ENCODE measurements at regions not wholly inside any gene's neighbourhood (a gene's known extent, or its start where the extent isn't known, plus 50 kb on each side); places are given as distances from the start of the nearest gene placed in this dataset.
"Not testable (repeated sequence)": the region's sequence is repeated elsewhere in the genome, so short reads cannot be mapped to it uniquely, and the experiment has no call there.

DNA sequence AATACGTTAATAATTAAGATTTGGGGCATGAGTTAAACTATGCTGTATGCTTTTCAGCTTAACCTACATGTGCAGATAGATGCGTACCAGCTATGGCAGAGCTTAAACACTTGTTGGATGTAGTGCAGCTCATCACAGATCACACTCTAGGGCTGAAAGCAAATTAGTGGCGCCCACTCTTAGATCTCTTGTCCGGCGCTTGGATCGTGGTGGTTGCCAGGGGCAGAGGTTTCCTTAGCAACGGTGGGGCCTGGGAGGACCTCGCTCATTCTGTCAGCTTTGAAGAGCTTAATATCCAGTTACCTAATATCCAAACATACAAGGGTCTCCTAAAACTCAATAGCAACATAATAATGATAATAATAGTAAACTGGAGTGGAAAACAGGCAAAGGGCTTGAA lies 548.2 kb upstream of the PFKP start:
- intact Hi-C loops (cut with DNase I) = no loop called here
- no peaks in the 10 kb centered on the region for H3K36me3 ChIP-seq

DNA sequence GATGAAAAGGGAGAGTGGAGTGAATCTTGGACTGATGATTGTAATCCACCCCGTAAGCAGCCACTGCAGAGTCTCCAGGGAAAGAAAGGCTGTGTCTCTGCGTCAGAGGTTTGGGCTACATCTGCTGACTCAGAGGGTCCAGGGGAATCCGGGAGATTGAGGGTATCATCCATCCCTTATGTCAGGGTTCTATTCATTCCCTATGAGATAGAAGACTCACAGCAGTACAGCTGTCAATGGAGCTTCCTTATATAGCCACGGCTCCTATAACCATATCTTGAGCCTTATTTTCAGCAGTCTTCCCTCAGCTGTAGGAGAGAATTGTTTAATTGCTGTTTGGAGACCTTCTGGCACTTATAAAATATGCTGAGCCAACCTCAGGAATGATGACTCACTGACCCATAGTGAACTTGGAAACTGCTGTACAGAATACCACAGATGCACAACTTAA lies 558.2 kb upstream of the PFKP start:
- TF ChIP-seq POLR2A (IDR thresholded peaks at IDR 0.05) (no peak), POLR2AphosphoS5 (IDR thresholded peaks at IDR 0.05; ENCODE audit: insufficient read depth in 1 of 2, low read depth in 1 of 2) (no peak)
- TF ChIP-seq, protein P1, sequence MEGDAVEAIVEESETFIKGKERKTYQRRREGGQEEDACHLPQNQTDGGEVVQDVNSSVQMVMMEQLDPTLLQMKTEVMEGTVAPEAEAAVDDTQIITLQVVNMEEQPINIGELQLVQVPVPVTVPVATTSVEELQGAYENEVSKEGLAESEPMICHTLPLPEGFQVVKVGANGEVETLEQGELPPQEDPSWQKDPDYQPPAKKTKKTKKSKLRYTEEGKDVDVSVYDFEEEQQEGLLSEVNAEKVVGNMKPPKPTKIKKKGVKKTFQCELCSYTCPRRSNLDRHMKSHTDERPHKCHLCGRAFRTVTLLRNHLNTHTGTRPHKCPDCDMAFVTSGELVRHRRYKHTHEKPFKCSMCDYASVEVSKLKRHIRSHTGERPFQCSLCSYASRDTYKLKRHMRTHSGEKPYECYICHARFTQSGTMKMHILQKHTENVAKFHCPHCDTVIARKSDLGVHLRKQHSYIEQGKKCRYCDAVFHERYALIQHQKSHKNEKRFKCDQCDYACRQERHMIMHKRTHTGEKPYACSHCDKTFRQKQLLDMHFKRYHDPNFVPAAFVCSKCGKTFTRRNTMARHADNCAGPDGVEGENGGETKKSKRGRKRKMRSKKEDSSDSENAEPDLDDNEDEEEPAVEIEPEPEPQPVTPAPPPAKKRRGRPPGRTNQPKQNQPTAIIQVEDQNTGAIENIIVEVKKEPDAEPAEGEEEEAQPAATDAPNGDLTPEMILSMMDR (IDR thresholded peaks at IDR 0.05) = no peak

More for the DNA sequence above, 548.2 kb upstream of the PFKP start:
- TF ChIP-seq POLR2A (IDR thresholded peaks at IDR 0.05) (no peak), POLR2AphosphoS5 (IDR thresholded peaks at IDR 0.05; ENCODE audit: insufficient read depth in 1 of 2, low read depth in 1 of 2) (no peak)
- TF ChIP-seq, protein P1 (IDR thresholded peaks at IDR 0.05) = no peak
- no peak for DNase-seq (ENCODE audit: extremely low spot score in 2 of 2)
- no peaks in the 10 kb centered on the region for H3K27me3 ChIP-seq
- H3K9me3 ChIP-seq = no peaks in the 10 kb centered on the region
- no peak overlapping the region for H3K4me3 ChIP-seq
- no peak overlapping the region for H3K27ac ChIP-seq
- no peaks in the 10 kb centered on the region for H3K4me1 ChIP-seq

DNA sequence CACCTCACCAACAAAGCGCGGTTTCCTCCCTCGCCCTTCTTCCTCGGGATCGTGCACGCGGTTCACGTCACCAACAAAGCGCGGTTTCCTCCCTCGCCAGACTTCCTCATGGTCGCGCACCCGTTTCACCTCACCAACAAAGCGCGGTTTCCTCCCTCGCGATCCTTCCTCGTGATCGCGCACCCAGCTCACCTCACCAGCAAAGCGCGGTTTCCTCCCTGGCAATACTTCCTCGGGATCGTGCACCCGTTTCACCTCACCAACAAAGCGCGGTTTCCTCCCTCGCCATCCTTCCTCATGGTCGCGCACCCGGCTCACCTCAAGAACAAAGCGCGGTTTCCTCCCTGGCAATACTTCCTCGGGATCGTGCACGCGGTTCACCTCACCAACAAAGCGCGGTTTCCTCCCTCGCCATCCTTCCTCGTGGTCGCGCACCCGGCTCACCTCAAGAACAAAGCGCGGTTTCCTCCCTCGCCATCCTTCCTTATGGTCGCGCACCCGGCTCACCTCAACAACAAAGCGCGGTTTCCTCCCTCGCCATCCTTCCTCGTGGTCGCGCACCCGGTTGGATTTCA lies 565.9 kb upstream of the PFKP start:
- H3K4me1 ChIP-seq; H3K27ac ChIP-seq; intact Hi-C loops (cut with DNase I); H3K36me3 ChIP-seq; H3K27me3 ChIP-seq; DNase-seq (ENCODE audit: extremely low spot score in 2 of 2); H3K4me3 ChIP-seq; H3K9me3 ChIP-seq: not testable (repeated sequence)

More for the DNA sequence above, 558.2 kb upstream of the PFKP start:
- Histone ChIP-seq H3K36me3 (no peaks in the 10 kb centered on the region), H3K9me3 (no peaks in the 10 kb centered on the region), H3K4me3 (no peak overlapping the region), H3K27ac (no peak overlapping the region), H3K4me1 (no peaks in the 10 kb centered on the region), H3K27me3 (no peaks in the 10 kb centered on the region)
- no peak for DNase-seq (ENCODE audit: extremely low spot score in 2 of 2)
- intact Hi-C loops (cut with DNase I) = no loop called here

DNA sequence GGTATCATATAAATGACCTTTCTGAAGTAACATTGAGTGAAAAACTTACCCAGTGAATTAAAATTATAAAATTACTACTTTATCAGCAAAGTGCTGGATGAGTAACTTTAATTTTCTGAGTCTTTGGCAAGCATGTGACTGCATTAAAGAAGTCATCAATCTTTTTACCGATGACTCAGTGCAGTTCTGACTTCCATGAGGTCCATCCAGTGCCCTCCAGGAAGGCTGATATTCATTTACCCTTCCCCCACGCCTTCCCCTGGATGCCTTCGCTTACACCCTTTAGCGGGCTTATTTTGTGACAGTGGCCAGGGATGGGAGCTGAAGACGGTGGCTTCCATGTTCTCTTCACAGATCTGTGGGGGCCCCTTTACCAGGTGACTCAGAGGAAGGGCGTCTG lies 572.9 kb upstream of the PFKP start:
- Histone ChIP-seq H3K27ac (no peak overlapping the region), H3K36me3 (no peaks in the 10 kb centered on the region), H3K9me3 (no peaks in the 10 kb centered on the region), H3K27me3 (no peaks in the 10 kb centered on the region), H3K4me1 (no peaks in the 10 kb centered on the region), H3K4me3 (no peak overlapping the region)
- no peak for DNase-seq (ENCODE audit: extremely low spot score in 2 of 2)
- TF ChIP-seq, protein P1 (IDR thresholded peaks at IDR 0.05) = no peak
- TF ChIP-seq POLR2A (IDR thresholded peaks at IDR 0.05) (no peak), POLR2AphosphoS5 (IDR thresholded peaks at IDR 0.05; ENCODE audit: insufficient read depth in 1 of 2, low read depth in 1 of 2) (no peak)
- intact Hi-C loops (cut with DNase I) = no loop called here

DNA sequence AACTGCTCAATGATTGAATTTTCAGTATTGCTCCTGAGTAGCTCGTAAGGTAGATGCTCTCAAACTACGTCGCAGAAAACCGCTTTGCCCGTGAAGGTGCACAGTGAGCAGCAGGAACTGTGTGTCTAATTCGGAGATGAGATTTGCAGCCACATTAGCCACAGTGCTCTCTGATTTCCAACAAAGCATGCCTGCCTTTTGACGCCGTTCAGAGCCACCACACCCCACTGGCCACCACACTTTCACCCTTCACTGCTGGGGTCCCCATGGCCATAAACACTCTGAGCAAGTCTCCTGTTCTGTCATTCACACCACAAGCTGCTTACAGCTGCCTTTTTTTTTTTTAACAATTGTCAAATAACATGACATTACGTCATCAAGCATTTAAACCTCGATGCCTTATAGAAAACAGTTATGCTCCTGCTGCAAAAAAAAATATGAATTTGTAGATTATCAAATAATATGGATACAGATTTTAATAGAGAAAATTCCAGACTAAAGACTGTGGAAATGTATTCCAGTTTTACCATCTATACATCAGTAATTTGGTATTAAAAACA lies 578.8 kb upstream of the PFKP start:
- no peak for DNase-seq (ENCODE audit: extremely low spot score in 2 of 2)
- intact Hi-C loops (cut with DNase I) = no loop called here
- H3K4me1 ChIP-seq = no peaks in the 10 kb centered on the region
- TF ChIP-seq POLR2AphosphoS5 (IDR thresholded peaks at IDR 0.05; ENCODE audit: insufficient read depth in 1 of 2, low read depth in 1 of 2) = no peak
- H3K27ac ChIP-seq = no peak overlapping the region
- H3K4me3 ChIP-seq = no peak overlapping the region
- no peaks in the 10 kb centered on the region for H3K36me3 ChIP-seq
- no peaks in the 10 kb centered on the region for H3K27me3 ChIP-seq
- no peaks in the 10 kb centered on the region for H3K9me3 ChIP-seq

DNA sequence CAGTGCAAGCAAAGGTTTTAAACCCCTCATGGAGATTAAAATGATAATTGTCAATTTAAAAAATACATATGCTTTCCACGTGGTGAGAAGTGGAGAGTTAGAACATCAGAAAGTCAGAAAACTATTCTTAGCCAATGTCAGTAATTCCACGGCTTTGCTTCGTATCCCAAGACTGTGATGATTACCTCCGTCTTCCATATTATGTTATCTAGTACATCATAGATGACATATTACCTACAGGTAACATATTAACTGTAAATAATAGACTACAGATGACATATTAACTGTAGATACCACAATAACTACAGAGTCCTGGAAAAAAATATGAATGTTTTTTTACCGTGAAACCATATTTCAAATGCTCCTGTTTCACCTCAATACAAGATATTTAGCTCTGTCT lies 579.4 kb upstream of the PFKP start:
- TF ChIP-seq, protein P1 (IDR thresholded peaks at IDR 0.05) = no peak
- TF ChIP-seq POLR2A (IDR thresholded peaks at IDR 0.05) = no peak

More for the DNA sequence above, 579.4 kb upstream of the PFKP start:
- Histone ChIP-seq H3K4me1 (no peaks in the 10 kb centered on the region), H3K27me3 (no peaks in the 10 kb centered on the region), H3K27ac (no peak overlapping the region), H3K36me3 (no peaks in the 10 kb centered on the region), H3K9me3 (no peaks in the 10 kb centered on the region), H3K4me3 (no peak overlapping the region)
- intact Hi-C loops (cut with DNase I) = no loop called here
- DNase-seq (ENCODE audit: extremely low spot score in 2 of 2) = no peak
